Activated T-helper 1 cell treated with anti-CD3 and anti-CD28 coated beads, Interleukin-2, amount 50 U/mL, for 16 hours (primary cell): ENCODE measurements at regions not wholly inside any gene's neighbourhood (a gene's known extent, or its start where the extent isn't known, plus 50 kb on each side); places are given as distances from the start of the nearest gene placed in this dataset.
"Not testable (repeated sequence)": the region's sequence is repeated elsewhere in the genome, so short reads cannot be mapped to it uniquely, and the experiment has no call there.

ENCODE experiments used
- DNase-seq, 2 donors: peaks; one replicate each; pipeline ENCODE4 v3.0.0-alpha.2; 2020; ENCODE audit warnings: low read depth in 1 of 2, low spot score in 1 of 2

GRCh38 chr14:89469210-89470198 lies 52.5 kb upstream of the FOXN3 start:
- no peak for DNase-seq

DNA sequence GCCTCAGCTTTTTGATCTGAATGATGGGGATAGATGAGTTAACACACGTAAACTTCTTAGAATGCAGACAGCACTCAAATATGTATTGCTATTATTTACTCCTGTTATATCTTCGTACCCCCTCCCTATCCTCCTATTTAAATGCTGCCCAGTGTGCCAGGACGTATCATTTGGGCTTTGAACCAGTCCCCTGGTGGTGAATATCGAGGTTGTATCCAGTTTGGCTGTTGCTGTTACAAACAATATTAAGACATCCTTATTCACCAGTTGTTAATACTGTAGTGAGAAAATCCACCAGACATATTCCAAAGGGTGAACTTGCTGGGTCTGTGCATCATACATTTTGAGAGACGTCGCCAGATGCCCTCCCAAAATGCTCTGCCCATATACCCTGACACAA lies 51.5 kb upstream of the FOXN3 start:
- DNase-seq = no peak

DNA sequence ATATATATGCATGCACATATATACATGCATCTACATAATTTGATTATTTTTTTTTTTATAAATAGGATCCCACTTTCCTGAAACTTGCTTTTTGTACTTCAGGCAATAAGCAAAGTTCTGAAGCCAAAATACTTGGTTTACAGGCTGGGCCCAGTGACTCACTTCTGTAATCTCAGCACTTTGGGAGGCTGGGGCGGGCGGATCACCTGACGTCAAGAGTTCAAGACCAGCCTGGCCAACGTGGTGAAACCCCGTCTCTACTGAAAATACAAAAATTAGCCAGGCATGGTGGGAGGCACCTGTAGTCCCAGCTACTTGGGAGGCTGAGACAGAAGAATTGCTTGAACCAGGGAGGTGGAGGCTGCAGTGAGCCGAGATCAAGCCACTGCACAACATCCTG lies 51.0 kb upstream of the FOXN3 start:
- not testable (repeated sequence) for DNase-seq

DNA sequence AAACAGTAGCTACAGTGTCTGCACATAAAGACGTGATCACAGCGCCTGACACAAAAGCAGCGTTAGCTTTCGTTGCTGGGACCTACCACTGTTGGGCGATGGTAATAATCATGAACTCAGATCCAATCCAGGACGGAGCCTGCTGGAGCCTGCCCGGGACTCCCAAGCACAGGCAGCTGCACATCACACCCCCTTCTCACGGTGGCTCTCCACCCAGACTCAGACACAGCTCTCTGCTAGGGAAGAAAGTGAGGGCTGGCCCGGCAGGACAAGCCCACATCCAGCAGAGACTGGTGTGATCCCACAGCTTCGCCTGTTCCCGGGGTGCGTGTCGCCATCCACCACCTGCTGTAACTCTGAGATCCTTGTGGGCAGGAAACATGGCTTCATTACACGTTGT lies 49.9 kb upstream of the FOXN3 start:
- DNase-seq = no peak
